ENCODE measurements at regions not wholly inside any gene's neighbourhood (a gene's known extent, or its start where the extent isn't known, plus 50 kb on each side); places are given as distances from the start of the nearest gene placed in this dataset.

DNA sequence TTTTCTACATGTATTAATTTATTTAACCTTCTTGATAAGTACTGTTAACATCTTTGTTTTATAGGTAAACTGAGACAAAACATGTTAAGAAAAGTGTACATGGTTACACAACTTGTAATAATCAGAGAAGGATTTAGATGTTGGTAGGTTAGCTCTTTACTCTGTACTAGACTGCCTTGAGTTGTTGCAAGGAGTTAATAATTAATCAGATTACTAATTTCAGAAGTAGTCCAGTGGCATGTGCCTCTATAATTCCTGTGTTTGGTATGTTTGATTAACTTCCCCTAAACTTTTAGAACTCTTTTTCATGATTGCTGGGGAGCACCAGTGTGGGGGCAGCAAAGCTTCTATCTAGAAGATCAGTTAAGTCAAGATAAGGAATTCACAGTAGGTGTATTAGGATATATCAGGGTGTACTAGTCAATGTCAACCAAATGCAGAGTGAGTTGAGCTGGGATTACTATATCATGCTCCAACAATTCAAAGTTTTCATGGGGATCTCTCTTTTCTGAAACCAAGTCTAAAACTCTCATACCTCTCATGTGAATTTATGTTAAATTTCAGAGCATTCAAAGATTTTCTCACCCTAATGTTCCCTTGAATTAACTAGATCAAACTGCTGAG lies 129.7 kb upstream of the AHI1 start:
- TF ChIP-seq CTCF (conservative IDR thresholded peaks at IDR 0.05; ENCODE audit: low read depth, low read length) (no peak), EZH2phosphoT487 (IDR thresholded peaks at IDR 0.05; ENCODE audit: borderline replicate concordance, low read length) (no peak), EZH2 (IDR thresholded peaks at IDR 0.05; ENCODE audit: low read length, unreplicated experiment) (no peak)
